ENCODE measurements at regions not wholly inside any gene's neighbourhood (a gene's known extent, or its start where the extent isn't known, plus 50 kb on each side); places are given as distances from the start of the nearest gene placed in this dataset.
"Not testable (repeated sequence)": the region's sequence is repeated elsewhere in the genome, so short reads cannot be mapped to it uniquely, and the experiment has no call there.

DNA sequence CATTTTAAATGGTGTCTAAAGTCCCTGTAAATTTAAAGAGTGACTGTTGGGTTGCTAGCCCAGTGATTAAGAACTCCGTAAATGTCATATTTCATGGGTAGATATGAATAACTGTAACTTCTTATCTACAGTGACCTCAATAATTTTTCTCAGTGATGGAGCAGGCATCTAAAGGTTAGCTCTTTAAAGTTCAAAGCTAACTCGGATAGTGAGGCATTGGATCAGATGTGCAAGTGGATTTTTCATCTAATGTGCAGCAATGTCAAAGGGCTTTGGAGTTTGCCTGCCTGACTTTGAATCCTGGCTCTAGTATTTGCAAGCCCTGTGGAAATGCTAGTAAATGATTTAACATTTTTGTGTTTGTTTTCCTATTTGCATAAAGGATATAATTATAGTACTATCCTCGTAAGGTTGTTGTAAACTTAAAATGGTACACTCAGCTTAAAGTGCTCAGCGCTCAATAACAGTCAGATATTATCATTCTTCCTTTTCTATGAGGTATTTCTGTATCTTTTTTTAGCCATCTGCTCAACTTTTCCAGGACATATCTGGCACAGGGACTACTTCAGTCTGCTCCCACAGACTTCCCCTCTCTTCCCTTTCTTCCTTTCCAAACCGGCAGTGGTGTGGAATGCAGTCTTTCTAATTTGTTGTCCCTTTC is 163.7 kb upstream of the ELL2 start:
- ATAC-seq: no peak

DNA sequence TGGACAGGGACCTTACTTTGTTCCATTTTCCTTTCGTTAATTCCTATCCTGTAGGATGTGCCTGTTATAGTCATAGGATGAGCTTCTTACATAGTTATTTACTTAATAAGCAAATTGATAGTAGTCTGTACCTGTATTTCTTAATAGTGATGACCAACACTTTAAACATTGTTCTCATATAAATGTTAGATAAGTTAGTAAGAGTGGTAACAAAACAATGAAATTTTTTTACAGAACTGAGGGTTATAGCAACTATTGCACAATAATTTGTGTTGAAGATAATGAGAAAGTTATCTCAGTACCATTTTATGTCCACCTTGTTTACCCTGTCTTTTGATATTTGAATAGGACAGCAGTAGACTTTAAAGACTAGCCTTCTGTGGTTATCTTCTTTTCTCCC is 162.9 kb upstream of the ELL2 start:
- no peak for ATAC-seq

DNA sequence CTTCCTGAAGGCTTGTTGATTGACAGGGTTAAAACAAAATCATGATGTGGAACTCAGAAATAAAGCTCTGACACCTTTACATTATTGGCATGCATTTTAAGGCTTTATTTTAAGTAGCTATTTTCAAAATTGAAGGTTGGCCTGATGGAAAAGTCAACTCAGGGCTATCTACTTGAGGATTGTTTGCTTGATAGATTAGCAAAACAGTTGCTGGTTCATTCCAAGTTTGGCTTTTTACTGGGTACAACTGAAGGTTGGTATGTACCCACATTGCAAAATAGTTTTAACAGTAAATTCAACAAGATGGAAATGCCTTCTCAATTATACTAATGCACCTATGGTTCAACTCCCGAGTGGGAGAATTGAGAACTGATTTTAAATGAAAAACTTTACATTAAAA is 161.8 kb upstream of the ELL2 start:
- no peak for ATAC-seq

DNA sequence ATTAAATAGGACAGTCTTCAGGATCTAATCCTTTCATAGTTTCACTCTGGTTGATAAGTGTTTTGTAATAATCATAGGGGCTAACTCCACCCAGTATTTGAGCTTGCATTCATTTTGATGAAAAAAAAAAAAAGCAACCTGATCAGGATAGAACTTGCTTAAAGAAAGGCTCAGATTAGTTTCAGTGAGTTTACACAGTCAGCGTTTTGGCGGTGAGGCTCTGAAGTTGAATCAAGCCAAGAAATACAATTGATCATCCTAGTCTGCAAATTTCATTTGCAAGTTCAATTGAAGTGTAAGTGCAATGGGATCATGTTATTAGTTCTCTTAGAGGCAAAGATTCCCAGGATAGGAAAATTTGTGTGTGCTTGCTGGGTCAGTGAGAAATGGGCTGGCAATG is 159.7 kb upstream of the ELL2 start:
- ATAC-seq: no peak

DNA sequence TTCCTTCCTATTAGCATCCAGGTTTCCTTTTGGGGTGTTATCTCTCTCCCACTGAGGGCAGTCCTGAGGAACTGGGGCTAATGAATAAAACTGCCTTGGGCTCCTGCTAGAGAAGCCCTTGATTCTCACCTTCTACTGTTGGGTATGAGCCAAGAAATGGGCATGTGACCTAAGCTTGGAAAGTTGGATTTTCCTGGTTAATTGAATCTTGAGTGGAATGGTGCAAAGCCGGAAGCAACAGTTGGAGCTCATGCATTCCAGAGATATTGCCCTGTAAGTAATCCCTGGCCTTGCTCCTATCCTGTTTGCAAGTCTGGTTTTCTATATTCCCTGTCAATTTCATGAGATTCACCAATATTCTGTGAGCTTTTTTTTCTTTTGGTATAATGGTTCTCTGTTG is 158.5 kb upstream of the ELL2 start:
- ATAC-seq: no peak

DNA sequence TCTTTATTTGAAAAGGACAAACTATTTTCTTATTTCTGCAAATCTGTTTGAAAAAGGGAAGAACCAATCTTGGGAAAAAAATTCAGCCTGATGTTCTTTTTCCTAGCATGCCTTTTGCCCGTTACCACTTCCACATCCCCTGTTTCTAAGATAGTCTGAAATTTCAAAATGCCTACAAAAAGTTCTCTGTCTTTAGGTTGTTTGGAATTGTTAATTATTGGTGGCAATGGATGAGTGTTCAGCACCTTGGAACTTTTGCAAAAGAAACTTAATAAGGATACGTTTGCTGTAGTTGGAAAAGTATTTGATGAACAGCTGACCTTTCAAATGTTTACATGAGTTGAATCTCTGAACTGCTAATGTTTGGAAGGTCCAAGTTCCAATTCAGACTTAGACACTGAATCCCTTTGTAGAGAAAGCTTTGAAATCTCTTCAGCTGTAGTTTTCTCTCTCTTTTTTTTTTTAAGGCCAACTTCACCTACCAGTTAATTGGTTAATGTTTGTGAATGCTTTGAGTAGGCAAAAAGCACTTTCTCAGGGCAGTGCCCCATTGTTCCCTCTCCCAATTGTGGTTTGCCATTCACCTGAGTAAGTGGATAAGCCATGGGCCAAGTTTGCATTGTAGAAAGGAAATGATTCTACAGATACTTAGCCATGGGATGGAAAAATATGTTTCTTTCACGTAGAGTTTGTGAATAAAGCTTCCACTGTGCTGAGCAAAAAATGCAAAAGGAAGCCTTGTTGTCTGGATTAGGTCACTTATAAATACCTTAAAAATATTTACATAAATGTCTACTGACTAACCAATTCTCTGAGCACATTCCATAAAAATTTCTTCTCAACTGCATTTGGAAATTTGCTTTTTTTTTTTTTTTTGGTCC is 156.4 kb upstream of the ELL2 start:
- ATAC-seq: no peak

DNA sequence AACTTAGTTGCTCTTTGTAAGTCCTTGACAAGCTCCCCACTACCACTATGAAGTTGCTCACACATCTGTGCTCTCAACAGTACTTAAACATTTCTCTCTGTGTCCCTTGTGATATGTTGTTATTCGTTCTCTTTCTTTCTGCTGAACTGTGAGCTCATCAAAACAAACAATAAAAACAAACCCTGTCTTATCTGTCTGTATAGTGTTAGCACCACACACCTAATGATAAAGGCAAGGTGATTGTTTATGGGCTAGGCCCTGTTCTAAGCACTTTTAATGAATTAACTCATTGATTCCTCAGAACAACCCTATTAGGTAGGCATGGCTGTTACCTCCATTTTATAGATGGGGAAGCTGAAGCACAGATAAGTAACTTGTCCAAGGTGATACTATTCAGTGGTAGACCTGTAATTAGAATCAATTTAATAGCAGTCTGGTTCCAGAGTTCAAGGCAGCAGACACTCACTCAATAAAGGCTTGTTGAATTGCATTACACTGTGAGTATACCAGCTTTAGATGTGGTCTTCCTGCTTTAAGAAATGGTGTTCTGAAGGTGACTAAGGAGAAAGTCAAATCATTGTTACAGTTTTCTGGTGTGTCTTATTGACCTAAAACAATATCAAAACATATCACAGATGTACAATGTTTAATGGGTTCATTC is 153.6 kb upstream of the ELL2 start:
- no peak for ATAC-seq

DNA sequence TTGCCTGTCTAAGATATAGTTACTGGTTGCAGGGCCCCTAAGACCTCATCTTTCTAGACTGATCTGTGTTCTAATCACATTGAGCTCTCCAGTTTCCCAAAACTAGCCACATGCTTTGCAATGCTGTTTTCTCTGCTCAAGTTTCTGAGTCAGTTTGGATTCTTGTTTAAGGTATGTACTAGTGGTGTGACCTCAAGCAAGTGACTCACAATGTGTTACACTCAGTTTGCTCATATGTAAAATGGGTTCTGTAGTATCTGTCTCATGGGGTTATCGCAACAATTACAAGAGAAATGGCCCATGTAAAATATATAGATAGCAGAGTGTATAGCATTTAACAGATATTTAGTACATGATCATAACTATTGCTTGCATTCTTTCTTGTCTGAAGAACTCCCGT is 153.1 kb upstream of the ELL2 start:
- ATAC-seq: peak; percentile 76 to 87

DNA sequence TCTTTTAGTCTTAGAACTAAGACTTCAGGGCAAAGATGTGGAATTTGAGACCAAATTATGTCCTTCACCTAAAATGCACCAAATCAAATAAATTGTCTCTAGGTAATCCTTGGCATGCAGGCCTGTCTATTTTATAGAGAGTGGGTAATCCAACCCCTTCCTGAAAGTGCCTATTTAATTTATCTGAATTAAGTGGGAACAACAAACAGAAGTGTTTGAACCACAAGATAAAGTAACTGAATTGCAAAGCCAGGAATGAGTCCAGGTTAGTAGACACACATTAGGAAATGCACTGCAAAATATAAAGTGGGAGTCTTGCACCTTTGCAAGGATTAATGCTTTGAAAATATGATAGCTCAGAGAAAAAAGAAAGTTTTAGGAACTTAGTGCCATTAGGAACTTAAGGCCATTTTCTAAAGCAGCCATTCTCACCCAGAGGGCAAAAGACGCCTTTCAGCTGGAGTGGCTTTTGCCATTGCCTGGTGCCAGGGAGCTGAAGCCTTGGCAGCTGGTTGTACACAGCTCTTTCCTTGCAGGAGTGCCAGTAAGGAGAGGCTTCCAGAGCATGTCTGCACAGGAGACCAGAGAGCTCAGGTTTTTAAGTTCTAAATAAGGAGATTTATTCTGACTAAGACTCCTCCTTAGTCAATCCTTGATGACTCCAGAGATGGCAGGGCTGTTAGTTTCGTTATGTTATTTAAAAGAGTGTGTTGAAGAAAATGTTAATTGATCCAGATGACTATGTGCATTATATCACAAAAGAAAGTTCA is 151.7 kb upstream of the ELL2 start:
- ATAC-seq: peak in 1 of 2 donors; percentile 31

DNA sequence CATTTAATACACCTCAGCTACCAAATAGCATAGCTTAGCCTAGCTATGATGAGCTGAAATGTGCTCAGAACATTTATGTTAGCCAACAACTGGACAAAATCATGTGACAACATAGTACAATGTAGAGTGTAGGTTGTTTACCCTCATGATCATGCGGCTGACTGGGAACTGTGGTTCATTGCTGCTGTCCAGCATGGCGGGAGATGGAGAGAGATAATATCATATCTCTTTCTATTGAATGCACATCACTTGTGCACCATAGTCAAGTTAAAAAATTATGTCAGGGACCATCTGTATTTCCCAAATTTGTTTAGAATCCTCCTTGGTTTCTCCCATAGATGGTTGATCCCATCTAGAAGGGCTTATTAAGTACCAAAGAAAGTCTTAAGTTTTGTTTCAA is 151.1 kb upstream of the ELL2 start:
- no peak for ATAC-seq

DNA sequence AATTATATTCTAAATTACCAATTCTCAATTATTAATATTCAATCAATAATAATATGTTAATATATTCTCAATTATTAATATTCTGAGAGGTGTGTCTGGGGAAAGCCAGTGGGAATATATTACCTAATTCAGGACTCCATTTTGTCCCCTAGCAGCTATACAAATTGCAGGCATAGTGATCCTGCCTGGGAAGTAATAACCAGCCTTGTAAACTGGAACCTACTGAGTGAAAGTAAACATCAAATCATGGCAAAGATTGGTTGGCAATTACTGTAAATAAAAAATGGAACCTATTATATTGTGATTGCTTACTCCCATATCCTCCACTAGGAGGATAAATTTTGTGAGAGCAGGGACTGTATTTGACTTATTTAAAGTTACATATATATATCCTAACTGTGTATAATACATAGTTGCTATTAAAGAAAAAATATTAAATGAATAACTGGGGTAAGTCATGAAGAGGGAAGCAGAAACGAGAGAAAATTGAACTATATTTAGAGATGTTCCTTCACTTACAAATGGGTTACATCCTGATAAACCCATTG is 150.5 kb upstream of the ELL2 start:
- no peak for ATAC-seq

DNA sequence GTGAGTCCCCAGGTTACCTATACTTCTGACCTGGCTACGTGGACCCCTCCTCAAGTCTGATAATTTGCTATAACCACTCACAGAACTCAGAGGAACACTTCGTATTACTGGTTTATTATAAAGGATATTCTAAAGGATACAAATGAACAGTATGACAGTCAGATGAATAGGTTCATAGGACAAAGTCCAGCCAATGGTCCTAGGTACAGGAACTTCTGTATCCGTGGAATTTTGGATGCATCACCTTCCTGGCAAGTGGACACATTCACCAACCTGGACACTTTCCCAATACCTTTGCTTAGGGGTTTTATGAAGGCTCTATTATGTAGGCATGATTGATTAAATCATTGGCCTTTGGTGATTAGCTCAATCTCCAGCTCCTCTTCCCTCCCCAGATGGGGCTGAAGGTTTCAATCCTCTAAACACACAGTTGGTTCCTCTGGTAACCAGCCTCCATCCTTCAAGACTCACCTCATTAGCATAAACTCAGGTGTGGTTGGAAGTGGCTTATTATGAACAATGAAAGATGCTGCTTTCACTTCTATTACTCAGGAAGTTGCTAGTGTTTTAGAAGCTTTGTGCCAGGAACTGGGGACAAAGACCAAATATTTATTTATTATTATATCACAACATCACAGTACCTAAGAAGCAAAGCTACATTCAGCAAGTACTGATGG is 149.6 kb upstream of the ELL2 start:
- ATAC-seq: no peak

DNA sequence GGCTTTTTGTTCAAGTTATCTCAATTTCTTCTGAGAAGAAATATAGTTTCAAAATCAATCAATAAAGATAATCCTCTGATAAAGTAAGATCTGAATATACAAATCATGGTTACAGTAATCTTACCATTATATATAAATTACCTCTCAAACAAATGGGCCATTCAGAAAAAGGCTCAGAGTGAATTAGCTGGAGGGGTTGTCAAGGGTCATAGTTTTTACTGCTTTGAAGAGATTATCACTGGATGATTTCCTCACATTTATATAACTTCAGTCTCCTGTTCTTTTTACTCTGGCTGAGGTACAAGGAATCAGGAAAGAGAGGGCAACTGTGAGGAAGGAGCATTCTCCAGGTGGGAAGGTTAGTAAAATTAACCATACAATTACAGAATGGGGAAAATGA is 148.6 kb upstream of the ELL2 start:
- no peak for ATAC-seq

DNA sequence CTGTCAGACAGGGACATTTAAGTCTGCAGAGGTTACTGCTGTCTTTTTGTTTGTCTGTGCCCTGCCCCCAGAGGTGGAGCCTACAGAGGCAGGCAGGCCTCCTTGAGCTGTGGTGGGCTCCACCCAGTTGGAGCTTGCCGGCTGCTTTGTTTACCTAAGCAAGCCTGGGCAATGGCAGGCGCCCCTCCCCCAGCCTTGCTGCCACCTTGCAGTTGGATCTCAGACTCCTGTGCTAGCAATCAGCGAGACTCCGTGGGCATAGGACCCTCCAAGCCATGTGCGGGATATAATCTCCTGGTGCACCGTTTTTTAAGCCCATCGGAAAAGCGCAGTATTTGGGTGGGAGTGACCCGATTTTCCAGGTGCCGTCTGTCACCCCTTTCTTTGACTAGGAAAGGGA is 147.0 kb upstream of the ELL2 start:
- not testable (repeated sequence) for ATAC-seq

DNA sequence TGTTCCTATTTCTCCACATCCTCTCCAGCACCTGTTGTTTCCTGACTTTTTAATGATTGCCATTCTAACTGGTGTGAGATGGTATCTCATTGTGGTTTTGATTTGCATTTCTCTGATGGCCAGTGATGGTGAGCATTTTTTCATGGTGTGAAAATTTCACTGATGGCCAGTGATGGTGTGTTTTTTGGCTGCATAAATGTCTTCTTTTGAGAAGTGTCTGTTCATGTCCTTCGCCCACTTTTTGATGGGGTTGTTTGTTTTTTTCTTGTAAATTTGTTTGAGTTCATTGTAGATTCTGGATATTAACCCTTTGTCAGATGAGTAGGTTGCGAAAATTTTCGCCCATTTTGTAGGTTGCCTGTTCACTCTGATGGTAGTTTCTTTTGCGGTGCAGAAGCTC is 142.2 kb upstream of the ELL2 start:
- not testable (repeated sequence) for ATAC-seq

DNA sequence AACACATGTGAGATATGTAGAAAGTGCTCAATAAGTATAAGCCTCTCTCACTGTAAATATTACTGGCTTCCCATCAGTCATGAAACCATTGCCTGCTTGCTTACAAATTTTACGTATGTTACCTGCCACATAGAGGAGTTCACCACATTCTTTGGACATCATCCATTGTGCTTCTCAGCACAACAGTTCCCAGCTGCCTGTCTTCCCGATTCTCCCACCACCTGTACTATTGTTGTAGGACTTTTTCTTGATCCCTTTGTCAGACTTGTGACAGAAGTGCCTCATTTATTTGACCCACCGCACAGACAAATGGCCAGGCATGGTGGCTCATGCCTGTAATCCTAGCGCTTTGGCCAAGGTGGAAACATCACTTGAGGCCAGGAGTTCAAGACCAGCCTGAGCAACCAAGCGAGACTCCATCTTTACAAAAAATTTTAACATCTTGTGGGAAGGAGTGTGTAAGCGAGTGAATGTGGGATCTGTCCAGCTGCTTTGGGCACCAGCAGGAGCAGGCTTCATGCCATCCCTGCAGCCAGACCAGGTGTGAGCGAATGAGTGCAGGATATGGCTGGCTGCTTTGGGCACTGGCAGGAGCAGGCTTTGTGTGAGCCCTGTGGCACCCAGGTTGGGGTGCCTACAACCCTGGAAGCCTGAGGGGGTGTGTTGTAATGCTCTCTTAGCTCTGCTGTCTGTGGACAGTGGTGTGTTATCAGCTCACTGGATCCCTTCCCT is 139.9 kb upstream of the ELL2 start:
- no peak for ATAC-seq

DNA sequence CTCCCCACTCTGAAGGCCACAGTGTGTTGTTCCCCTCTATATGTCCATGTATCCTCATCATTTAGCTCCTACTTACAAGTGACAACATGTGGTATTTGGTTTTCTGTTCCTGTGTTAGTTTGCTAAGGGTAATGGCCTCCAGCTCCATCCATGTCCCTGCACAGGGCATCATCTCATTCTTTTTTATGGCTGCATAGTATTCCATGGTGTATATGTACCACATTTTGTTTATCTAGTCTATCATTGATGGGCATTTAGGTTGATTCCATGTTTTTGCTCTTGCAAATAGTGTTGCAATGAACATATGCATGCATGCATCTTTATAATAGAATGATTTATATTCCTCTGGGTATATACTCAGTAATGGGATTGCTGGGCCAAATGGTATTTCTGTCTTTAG is 135.8 kb upstream of the ELL2 start:
- not testable (repeated sequence) for ATAC-seq

DNA sequence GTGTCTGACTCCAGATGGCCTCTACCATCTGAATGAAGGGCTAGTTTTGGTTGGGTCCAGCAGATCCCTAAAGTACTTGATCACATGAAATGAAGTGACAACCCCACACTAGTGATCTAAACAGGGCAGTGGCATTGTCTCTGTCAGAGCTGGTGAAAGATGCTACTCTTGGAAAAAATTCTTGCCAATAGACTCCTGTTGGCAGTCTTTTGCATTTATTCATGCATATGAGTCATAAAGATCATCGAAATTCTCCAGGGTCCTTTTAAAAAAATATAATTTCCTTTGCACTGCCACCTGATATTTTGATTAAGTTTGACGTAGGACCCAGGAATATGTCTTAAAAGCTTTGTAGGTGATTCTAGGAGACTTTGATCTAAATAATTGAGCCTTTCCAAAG is 135.1 kb upstream of the ELL2 start:
- ATAC-seq: no peak

DNA sequence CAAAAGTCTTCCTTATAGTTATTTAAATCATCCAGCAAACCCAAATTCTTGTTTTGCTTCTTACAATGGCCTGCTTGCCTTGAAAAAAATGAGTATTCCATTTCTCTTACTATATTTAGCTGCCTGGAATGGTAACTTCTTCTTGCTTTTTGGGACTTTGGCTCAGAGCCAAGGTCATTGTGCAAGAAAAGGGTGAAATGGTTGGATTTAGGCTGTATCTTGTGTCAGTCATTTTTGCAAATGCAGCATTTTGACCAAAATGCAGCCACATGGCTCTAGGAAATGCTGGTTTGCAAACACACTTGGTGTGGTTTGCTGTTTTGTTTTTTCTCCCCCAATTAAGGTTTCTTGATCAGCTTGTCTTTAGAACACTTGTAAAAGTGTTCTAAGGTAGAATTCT is 133.3 kb upstream of the ELL2 start:
- no peak for ATAC-seq

DNA sequence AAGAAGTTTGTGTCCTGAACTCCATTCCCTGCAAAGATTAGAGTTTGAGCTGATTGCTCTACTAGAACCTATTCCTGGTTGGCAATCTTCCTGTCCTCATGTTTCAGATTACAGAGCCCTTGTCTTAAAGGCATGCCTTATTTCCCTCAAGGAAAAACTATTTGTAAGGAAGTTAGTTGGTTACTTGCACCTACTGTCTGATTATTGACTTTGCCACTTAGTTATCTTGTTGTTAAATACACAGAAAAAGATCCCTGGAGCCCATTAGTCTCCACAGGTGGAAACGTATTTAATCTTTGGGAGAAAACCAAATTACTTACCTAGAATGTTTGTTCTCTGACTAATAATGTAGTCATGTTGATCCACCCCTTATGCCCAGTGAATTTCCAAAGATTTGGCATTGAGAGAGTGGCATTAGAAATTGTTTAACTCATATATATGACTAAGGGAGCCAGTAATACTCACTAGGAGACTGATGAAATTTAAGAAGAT is 132.3 kb upstream of the ELL2 start:
- ATAC-seq: no peak

DNA sequence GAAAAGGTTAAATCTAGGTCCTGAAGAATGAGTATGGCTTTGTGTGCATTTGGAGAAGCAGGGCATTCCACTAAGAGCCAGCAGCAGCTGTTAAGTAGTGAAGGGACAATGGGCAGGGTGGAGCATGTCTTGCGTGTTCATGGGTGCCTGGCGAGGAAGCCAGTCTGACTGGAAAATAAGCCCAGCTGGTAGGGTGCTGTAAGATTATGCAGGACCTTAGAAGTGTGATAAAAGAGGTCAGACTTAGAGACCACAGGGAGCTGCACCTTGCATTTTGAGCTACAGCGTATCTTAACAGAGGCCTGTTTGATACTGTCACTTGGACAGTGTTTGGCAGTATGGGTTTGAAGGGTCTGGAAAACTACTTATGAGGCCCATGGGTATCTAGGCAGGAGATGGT is 131.7 kb upstream of the ELL2 start:
- no peak for ATAC-seq

Measured in activated CD4-positive, CD25-positive, alpha-beta regulatory T cell treated with anti-CD3 and anti-CD28 coated beads, Interleukin-2, amount 50 U/mL, for 24 hours (primary cell).